ENCODE measurements at regions not wholly inside any gene's neighbourhood (a gene's known extent, or its start where the extent isn't known, plus 50 kb on each side); places are given as distances from the start of the nearest gene placed in this dataset.

- DNase-seq (ENCODE audit: low read depth in 3 of 3, low spot score in 2 of 3) = no peak
Measured at GRCh38 chr12:116478243-116478773, 80.9 kb upstream of the MAP1LC3B2 start.

GRCh38 chr12:116480210-116480810 lies 78.9 kb upstream of the MAP1LC3B2 start:
- DNase-seq (ENCODE audit: low read depth in 3 of 3, low spot score in 2 of 3) = no peak

- no peak for DNase-seq (ENCODE audit: low read depth in 3 of 3, low spot score in 2 of 3)
Measured at GRCh38 chr12:116481726-116482125, 77.5 kb upstream of the MAP1LC3B2 start.

GRCh38 chr12:116482179-116482578 lies 77.0 kb upstream of the MAP1LC3B2 start:
- no peak for DNase-seq (ENCODE audit: low read depth in 3 of 3, low spot score in 2 of 3)

- DNase-seq (ENCODE audit: low read depth in 3 of 3, low spot score in 2 of 3) = no peak
Measured at GRCh38 chr12:116482859-116483258, 76.3 kb upstream of the MAP1LC3B2 start.

- DNase-seq (ENCODE audit: low read depth in 3 of 3, low spot score in 2 of 3) = no peak
Measured at GRCh38 chr12:116483959-116484750, 75.0 kb upstream of the MAP1LC3B2 start.

GRCh38 chr12:116484807-116485206 lies 74.4 kb upstream of the MAP1LC3B2 start:
- DNase-seq (ENCODE audit: low read depth in 3 of 3, low spot score in 2 of 3) = no peak

GRCh38 chr12:116489116-116489515 lies 70.1 kb upstream of the MAP1LC3B2 start:
- DNase-seq (ENCODE audit: low read depth in 3 of 3, low spot score in 2 of 3) = no peak

- DNase-seq (ENCODE audit: low read depth in 3 of 3, low spot score in 2 of 3) = no peak
Measured at GRCh38 chr12:116490471-116490870, 68.7 kb upstream of the MAP1LC3B2 start.

- DNase-seq (ENCODE audit: low read depth in 3 of 3, low spot score in 2 of 3) = no peak
Measured at GRCh38 chr12:116492703-116493324, 66.4 kb upstream of the MAP1LC3B2 start.

- no peak for DNase-seq (ENCODE audit: low read depth in 3 of 3, low spot score in 2 of 3)
Measured at GRCh38 chr12:116495260-116495659, 63.9 kb upstream of the MAP1LC3B2 start.

- DNase-seq (ENCODE audit: low read depth in 3 of 3, low spot score in 2 of 3) = no peak
Measured at GRCh38 chr12:116497051-116497591, 62.1 kb upstream of the MAP1LC3B2 start.

- no peak for DNase-seq (ENCODE audit: low read depth in 3 of 3, low spot score in 2 of 3)
Measured at GRCh38 chr12:116498471-116498870, 60.7 kb upstream of the MAP1LC3B2 start.

- no peak for DNase-seq (ENCODE audit: low read depth in 3 of 3, low spot score in 2 of 3)
Measured at GRCh38 chr12:116502141-116502725, 56.9 kb upstream of the MAP1LC3B2 start.

GRCh38 chr12:116502989-116503496 lies 56.1 kb upstream of the MAP1LC3B2 start:
- DNase-seq (ENCODE audit: low read depth in 3 of 3, low spot score in 2 of 3) = no peak

GRCh38 chr12:116504438-116504837 lies 54.7 kb upstream of the MAP1LC3B2 start:
- no peak for DNase-seq (ENCODE audit: low read depth in 3 of 3, low spot score in 2 of 3)

- no peak for DNase-seq (ENCODE audit: low read depth in 3 of 3, low spot score in 2 of 3)
Measured at GRCh38 chr12:116506697-116507064, 52.5 kb upstream of the MAP1LC3B2 start.

- DNase-seq (ENCODE audit: low read depth in 3 of 3, low spot score in 2 of 3) = no peak
Measured at GRCh38 chr12:116508145-116509121, 50.7 kb upstream of the MAP1LC3B2 start.
